ENCODE measurements at regions not wholly inside any gene's neighbourhood (a gene's known extent, or its start where the extent isn't known, plus 50 kb on each side); places are given as distances from the start of the nearest gene placed in this dataset.

DNA sequence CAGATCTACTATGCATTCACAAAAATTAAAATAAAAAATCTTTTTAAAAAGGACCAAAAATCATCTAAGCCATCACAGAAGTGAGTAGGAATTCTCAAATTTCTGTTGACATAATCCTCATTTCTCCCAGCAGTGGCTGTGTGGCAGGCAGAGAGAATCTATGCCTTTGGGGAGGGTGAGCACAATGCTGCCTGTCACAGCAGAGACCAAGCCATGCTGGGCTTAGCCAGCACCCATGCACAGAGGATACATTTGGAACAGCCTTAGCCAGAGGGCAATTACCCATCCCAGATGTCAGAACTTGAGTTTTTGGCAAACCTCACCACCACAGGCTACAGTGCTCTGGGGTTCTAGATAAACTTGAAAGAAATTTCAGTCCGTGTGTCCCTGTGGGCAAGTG is 1274.8 kb upstream of the ADGRL3 start:
- TF ChIP-seq FOXP2 (optimal IDR thresholded peaks at IDR 0.05; ENCODE audit: borderline replicate concordance, extremely low read depth, extremely low read length, insufficient read depth) (no peak), TAF1 (IDR thresholded peaks at IDR 0.05; ENCODE audit: borderline replicate concordance, insufficient read depth, low read length) (no peak), REST (IDR thresholded peaks at IDR 0.05; ENCODE audit: insufficient read depth in 1 of 2, low read depth in 2 of 2, low read length in 2 of 2) (no peak), POLR2AphosphoS5 (IDR thresholded peaks at IDR 0.05; ENCODE audit: low read depth, low read length) (no peak), SIN3A (IDR thresholded peaks at IDR 0.05; ENCODE audit: borderline replicate concordance, insufficient read depth, low read length) (no peak)

GRCh38 chr4:59936566-59936965 is 1263.6 kb upstream of the ADGRL3 start:
- TF ChIP-seq POLR2AphosphoS5 (IDR thresholded peaks at IDR 0.05; ENCODE audit: low read depth, low read length) = no peak
- TF ChIP-seq SIN3A (IDR thresholded peaks at IDR 0.05; ENCODE audit: borderline replicate concordance, insufficient read depth, low read length) = no peak
- no peak for TF ChIP-seq FOXP2 (optimal IDR thresholded peaks at IDR 0.05; ENCODE audit: borderline replicate concordance, extremely low read depth, extremely low read length, insufficient read depth)

DNA sequence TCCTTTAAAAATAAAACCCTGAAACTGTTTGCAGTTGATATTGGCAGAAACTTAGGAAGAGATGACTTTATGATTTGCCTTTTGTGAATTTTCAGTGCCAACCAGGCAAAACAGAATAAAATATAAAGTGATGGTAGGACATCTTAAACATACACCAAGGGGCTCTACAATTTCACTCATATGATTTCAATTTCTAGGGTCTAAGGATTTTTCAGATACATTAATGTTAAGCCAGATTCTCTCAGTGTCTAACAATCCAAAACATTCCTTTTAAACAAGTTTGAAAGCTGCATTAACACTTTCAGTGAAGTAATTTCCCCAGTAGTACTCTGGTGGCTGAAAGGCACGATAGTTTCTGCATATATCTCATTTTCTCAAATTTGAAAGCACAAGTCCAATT is 1262.0 kb upstream of the ADGRL3 start:
- no peak for TF ChIP-seq FOXP2 (optimal IDR thresholded peaks at IDR 0.05; ENCODE audit: borderline replicate concordance, extremely low read depth, extremely low read length, insufficient read depth)
- no peak for TF ChIP-seq SIN3A (IDR thresholded peaks at IDR 0.05; ENCODE audit: borderline replicate concordance, insufficient read depth, low read length)
- TF ChIP-seq POLR2AphosphoS5 (IDR thresholded peaks at IDR 0.05; ENCODE audit: low read depth, low read length) = no peak
- TF ChIP-seq REST (IDR thresholded peaks at IDR 0.05; ENCODE audit: insufficient read depth in 1 of 2, low read depth in 2 of 2, low read length in 2 of 2) = no peak
- no peak for TF ChIP-seq TAF1 (IDR thresholded peaks at IDR 0.05; ENCODE audit: borderline replicate concordance, insufficient read depth, low read length)

DNA sequence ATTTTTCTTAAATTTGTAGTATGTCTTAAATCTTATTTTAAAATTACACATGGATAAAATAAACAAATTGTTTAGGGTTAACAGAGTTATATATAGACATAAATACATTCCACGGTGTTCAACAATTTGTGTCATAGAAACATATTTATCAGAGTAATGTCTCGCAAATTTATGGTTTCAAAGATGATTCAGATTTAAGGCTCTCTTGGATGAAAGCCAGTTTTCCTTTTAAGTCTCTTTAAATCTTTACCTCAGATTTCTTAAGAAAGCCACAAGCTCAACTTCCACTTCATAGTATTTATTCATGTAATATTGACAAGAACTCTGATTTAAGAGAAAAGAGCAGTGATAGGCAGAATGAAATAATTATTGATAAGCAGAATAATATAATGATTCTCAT is 1254.8 kb upstream of the ADGRL3 start:
- TF ChIP-seq TAF1 (IDR thresholded peaks at IDR 0.05; ENCODE audit: borderline replicate concordance, insufficient read depth, low read length) (no peak), POLR2AphosphoS5 (IDR thresholded peaks at IDR 0.05; ENCODE audit: low read depth, low read length) (no peak), FOXP2 (optimal IDR thresholded peaks at IDR 0.05; ENCODE audit: borderline replicate concordance, extremely low read depth, extremely low read length, insufficient read depth) (no peak), SIN3A (IDR thresholded peaks at IDR 0.05; ENCODE audit: borderline replicate concordance, insufficient read depth, low read length) (no peak)

- TF ChIP-seq REST (IDR thresholded peaks at IDR 0.05; ENCODE audit: insufficient read depth in 1 of 2, low read depth in 2 of 2, low read length in 2 of 2) (no peak), FOXP2 (optimal IDR thresholded peaks at IDR 0.05; ENCODE audit: borderline replicate concordance, extremely low read depth, extremely low read length, insufficient read depth) (no peak), TAF1 (IDR thresholded peaks at IDR 0.05; ENCODE audit: borderline replicate concordance, insufficient read depth, low read length) (no peak), SIN3A (IDR thresholded peaks at IDR 0.05; ENCODE audit: borderline replicate concordance, insufficient read depth, low read length) (no peak), POLR2AphosphoS5 (IDR thresholded peaks at IDR 0.05; ENCODE audit: low read depth, low read length) (no peak)
These were observed 1254.4 kb upstream of the ADGRL3 start for GRCh38 chr4:59945716-59946115.

DNA sequence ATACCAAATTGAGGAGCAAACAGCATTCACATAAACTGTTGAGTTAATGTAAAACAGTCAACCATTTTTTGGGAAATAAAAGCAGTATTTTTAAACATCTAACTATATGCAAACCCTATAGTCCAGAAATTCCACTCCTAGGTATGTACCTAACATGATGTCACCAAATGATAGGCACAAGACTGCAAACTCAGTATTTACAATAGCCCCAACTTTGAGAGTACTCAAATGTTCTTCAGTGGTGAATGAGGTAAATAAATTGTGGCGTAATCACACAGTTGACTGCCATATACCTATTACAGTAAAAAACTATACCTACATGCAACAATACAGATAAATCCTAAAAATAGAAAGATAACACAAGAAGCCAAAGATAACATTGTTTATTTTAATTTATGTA is 1243.8 kb upstream of the ADGRL3 start:
- TF ChIP-seq REST (IDR thresholded peaks at IDR 0.05; ENCODE audit: insufficient read depth in 1 of 2, low read depth in 2 of 2, low read length in 2 of 2) (no peak), FOXP2 (optimal IDR thresholded peaks at IDR 0.05; ENCODE audit: borderline replicate concordance, extremely low read depth, extremely low read length, insufficient read depth) (no peak), SIN3A (IDR thresholded peaks at IDR 0.05; ENCODE audit: borderline replicate concordance, insufficient read depth, low read length) (no peak), TAF1 (IDR thresholded peaks at IDR 0.05; ENCODE audit: borderline replicate concordance, insufficient read depth, low read length) (no peak), POLR2AphosphoS5 (IDR thresholded peaks at IDR 0.05; ENCODE audit: low read depth, low read length) (no peak)

All from PFSK-1 (cell line).